PC-9 (cell line): ENCODE measurements at regions not wholly inside any gene's neighbourhood (a gene's known extent, or its start where the extent isn't known, plus 50 kb on each side); places are given as distances from the start of the nearest gene placed in this dataset.

ENCODE experiments used
- BruUV-seq: library from RNA; stranded (reverse); fragments of 400-500 nt; replicated peaks from 2 replicates; lab custom pipeline; 2021; lab: Mats Ljungman, UMichigan
- CTCF ChIA-PET: fragments of 300-600 bp; sonication (Branson Sonifier 250); formaldehyde crosslinking; loops from one replicate; lab custom pipeline; 2022; ENCODE audit warnings: antibody characterized with exemption; lab: Charles Lee
- POLR2A ChIA-PET: fragments of 300-600 bp; sonication (Branson Sonifier 250); formaldehyde crosslinking; loops from one replicate; lab custom pipeline; 2022; ENCODE audit warnings: antibody characterized with exemption; ENCODE audit not compliant: unreplicated experiment; lab: Charles Lee
- DNase-seq, 2 experiments: peaks; one replicate each; pipeline versions ENCODE4 v3.0.0 to v3.0.0-alpha.2; 2015 to 2022; ENCODE audit warnings: mixed read lengths in 1 of 2
- H2AFZ ChIP-seq: fragments of 200-600 bp; sonication (generic); 2 replicates; pipeline ENCODE4 v1.8.1; 2017; ENCODE audit warnings: antibody characterized with exemption
- H3F3A ChIP-seq: fragments of 200-600 bp; sonication (generic); 2 replicates; pipeline ENCODE4 v1.8.1; 2017; ENCODE audit warnings: antibody characterized with exemption, mild to moderate bottlenecking, low read depth; ENCODE audit not compliant: insufficient read depth
- H3K27ac ChIP-seq: fragments of 200-600 bp; sonication (generic); 2 replicates; pipeline ENCODE4 v1.6.1; 2016; ENCODE audit warnings: mixed run types
- H3K27me3 ChIP-seq: fragments of 200-600 bp; sonication (generic); 2 replicates; pipeline ENCODE4 v1.6.1; 2016; ENCODE audit warnings: low read depth, mixed run types; ENCODE audit not compliant: insufficient read depth
- H3K36me3 ChIP-seq: fragments of 200-600 bp; sonication (generic); 2 replicates; pipeline ENCODE4 v1.6.1; 2016; ENCODE audit warnings: low read depth, mixed run types
- H3K4me1 ChIP-seq: fragments of 200-600 bp; sonication (generic); replicated peaks from 2 replicates; pipeline ENCODE4 v1.6.1; 2016; ENCODE audit warnings: mixed run types; ENCODE audit not compliant: insufficient read depth
- H3K4me2 ChIP-seq: fragments of 200-600 bp; sonication (generic); 2 replicates; pipeline ENCODE4 v1.6.1; 2017; ENCODE audit warnings: mixed run types
- H3K4me3 ChIP-seq: fragments of 200-600 bp; sonication (generic); 2 replicates; pipeline ENCODE4 v1.6.1; 2016; ENCODE audit warnings: mixed run types
- H3K79me2 ChIP-seq: fragments of 200-600 bp; sonication (generic); 2 replicates; pipeline ENCODE4 v1.6.1; 2017; ENCODE audit warnings: low read depth, mixed run types
- H3K9me2 ChIP-seq: fragments of 200-600 bp; sonication (generic); 2 replicates; pipeline ENCODE4 v1.8.1; 2017; ENCODE audit warnings: mild to moderate bottlenecking; ENCODE audit not compliant: insufficient read depth
- H3K9me3 ChIP-seq: fragments of 200-600 bp; sonication (generic); 2 replicates; pipeline ENCODE4 v1.8.1; 2016; ENCODE audit warnings: low read depth; ENCODE audit not compliant: insufficient read depth
- H4K20me1 ChIP-seq: fragments of 200-600 bp; sonication (generic); 2 replicates; pipeline ENCODE4 v1.8.1; 2017; ENCODE audit not compliant: insufficient read depth
- CTCF ChIP-seq: fragments of 200-600 bp; sonication (generic); conservative IDR thresholded peaks from 2 replicates; pipeline ENCODE4 v1.6.1; 2017; ENCODE audit warnings: mixed run types, antibody characterized with exemption, mild to moderate bottlenecking, moderate library complexity
- EZH2 ChIP-seq: fragments of 200-600 bp; sonication (generic); IDR thresholded peaks from 2 replicates; pipeline ENCODE4 v1.8.0; 2017; ENCODE audit warnings: antibody characterized with exemption, low read depth
- intact Hi-C: fragments of 100-400 bp; cut with micrococcal nuclease; formaldehyde crosslinking; loops from one replicate; pipeline ENCODE4 v1.10.0; 2022; ENCODE audit not compliant: unreplicated experiment

- no peaks in the 10 kb centered on the region for H3K9me2 ChIP-seq
- H3K4me3 ChIP-seq = no peak overlapping the region
- no peak overlapping the region for H3K4me2 ChIP-seq
- H3K9me3 ChIP-seq = no peaks in the 10 kb centered on the region
- H3K36me3 ChIP-seq = no peaks in the 10 kb centered on the region
- BruUV-seq = no TSS peak
- H3K27me3 ChIP-seq = no peaks in the 10 kb centered on the region
- POLR2A ChIA-PET = no interaction called here
- H4K20me1 ChIP-seq = no peaks in the 10 kb centered on the region
- H2AFZ ChIP-seq = no peak overlapping the region
- H3K4me1 ChIP-seq = no peaks in the 10 kb centered on the region
- TF ChIP-seq EZH2 = no peak
- TF ChIP-seq CTCF = no peak
- intact Hi-C loops = no loop called here
- no peak overlapping the region for H3K27ac ChIP-seq
- no peaks in the 10 kb centered on the region for H3F3A ChIP-seq
- CTCF ChIA-PET = no interaction called here
- DNase-seq = no peak
- no peaks in the 10 kb centered on the region for H3K79me2 ChIP-seq
These were observed 159.1 kb upstream of the MAP1B start for GRCh38 chr5:71948206-71948605.

- H3K27me3 ChIP-seq = no peaks in the 10 kb centered on the region
- H3K4me2 ChIP-seq = no peak overlapping the region
- ChIA-PET POLR2A (no interaction called here), CTCF (no interaction called here)
- no peaks in the 10 kb centered on the region for H3K4me1 ChIP-seq
- H3K27ac ChIP-seq = no peak overlapping the region
- TF ChIP-seq EZH2 (no peak), CTCF (no peak)
- no peaks in the 10 kb centered on the region for H4K20me1 ChIP-seq
- no peaks in the 10 kb centered on the region for H3K9me3 ChIP-seq
- intact Hi-C loops = no loop called here
- no peaks in the 10 kb centered on the region for H3F3A ChIP-seq
- no peaks in the 10 kb centered on the region for H3K9me2 ChIP-seq
- H3K4me3 ChIP-seq = no peak overlapping the region
- BruUV-seq = no TSS peak
- no peaks in the 10 kb centered on the region for H3K79me2 ChIP-seq
- no peaks in the 10 kb centered on the region for H3K36me3 ChIP-seq
- H2AFZ ChIP-seq = no peak overlapping the region
- DNase-seq = no peak
These were observed 157.5 kb upstream of the MAP1B start for GRCh38 chr5:71949772-71950171.

GRCh38 chr5:71953866-71954265 lies 153.4 kb upstream of the MAP1B start:
- H3K4me1 ChIP-seq = no peaks in the 10 kb centered on the region
- BruUV-seq = no TSS peak
- no peak overlapping the region for H2AFZ ChIP-seq
- CTCF ChIA-PET = no interaction called here
- H3K9me3 ChIP-seq = no peaks in the 10 kb centered on the region
- H4K20me1 ChIP-seq = no peaks in the 10 kb centered on the region
- DNase-seq = no peak
- H3K4me2 ChIP-seq = no peak overlapping the region
- H3K79me2 ChIP-seq = no peaks in the 10 kb centered on the region
- no peak overlapping the region for H3K4me3 ChIP-seq
- POLR2A ChIA-PET = no interaction called here
- no peaks in the 10 kb centered on the region for H3K27me3 ChIP-seq
- no peaks in the 10 kb centered on the region for H3K9me2 ChIP-seq
- intact Hi-C loops = no loop called here
- H3K27ac ChIP-seq = no peak overlapping the region
- H3K36me3 ChIP-seq = no peaks in the 10 kb centered on the region
- no peaks in the 10 kb centered on the region for H3F3A ChIP-seq
- TF ChIP-seq CTCF (no peak), EZH2 (no peak)
